Activated naive CD4-positive, alpha-beta T cell treated with anti-CD3 and anti-CD28 coated beads for 36 hours (primary cell): ENCODE measurements at regions not wholly inside any gene's neighbourhood (a gene's known extent, or its start where the extent isn't known, plus 50 kb on each side); places are given as distances from the start of the nearest gene placed in this dataset.

Experiments used
- CTCF ChIA-PET: fragments of 350-600 bp; sonication (Branson Sonifier 250); formaldehyde crosslinking; loops from one replicate; lab custom pipeline; 2021; ENCODE audit warnings: antibody characterized with exemption; lab: Charles Lee
- DNase-seq: peaks from one replicate; pipeline ENCODE4 v3.0.0-alpha.2; 2020
- H3K27ac Mint-ChIP-seq: one replicate; pipeline ENCODE4 v1.8.0; 2021; ENCODE audit warnings: mild to moderate bottlenecking, mixed read lengths
- H3K27me3 Mint-ChIP-seq: one replicate; pipeline ENCODE4 v1.8.0; 2021; ENCODE audit warnings: low read depth, mixed read lengths
- H3K36me3 Mint-ChIP-seq: one replicate; pipeline ENCODE4 v1.8.0; 2021; ENCODE audit warnings: low read depth, mixed read lengths
- H3K4me1 Mint-ChIP-seq: one replicate; pipeline ENCODE4 v1.8.0; 2021; ENCODE audit warnings: low read depth, mixed read lengths
- H3K4me3 Mint-ChIP-seq: one replicate; pipeline ENCODE4 v1.8.0; 2021; ENCODE audit warnings: mild to moderate bottlenecking, moderate library complexity, mixed read lengths
- H3K9me3 Mint-ChIP-seq: one replicate; pipeline ENCODE4 v1.8.0; 2021; ENCODE audit warnings: mixed read lengths
- intact Hi-C: fragments of 100-400 bp; cut with micrococcal nuclease; formaldehyde crosslinking; loops from one replicate; pipeline ENCODE4 v1.15.1; 2023

GRCh38 chr2:236904389-236905263, 181.1 kb upstream of the COPS8 start:
- Mint-ChIP-seq H3K4me1 (no peaks in the 10 kb centered on the region), H3K27me3 (peaks cover 11% of the 10 kb centered on the region), H3K27ac (no peak overlapping the region), H3K36me3 (no peaks in the 10 kb centered on the region), H3K9me3 (no peaks in the 10 kb centered on the region), H3K4me3 (no peak overlapping the region)
- no peak for DNase-seq
- intact Hi-C loops = no loop called here
- CTCF ChIA-PET = no interaction called here

GRCh38 chr2:236905976-236906375, 179.7 kb upstream of the COPS8 start:
- H3K27me3 Mint-ChIP-seq = peaks cover 11% of the 10 kb centered on the region
- no peaks in the 10 kb centered on the region for H3K9me3 Mint-ChIP-seq
- H3K36me3 Mint-ChIP-seq = no peaks in the 10 kb centered on the region
- H3K4me3 Mint-ChIP-seq = no peak overlapping the region
- intact Hi-C loops = no loop called here
- CTCF ChIA-PET = interaction anchor here (0.6 kb wide), 1 partner anchor 76 kb away, joined by 3 read pairs; no protein-coding TSS in a partner anchor
- H3K27ac Mint-ChIP-seq = no peak overlapping the region
- DNase-seq = no peak
- no peaks in the 10 kb centered on the region for H3K4me1 Mint-ChIP-seq

DNA sequence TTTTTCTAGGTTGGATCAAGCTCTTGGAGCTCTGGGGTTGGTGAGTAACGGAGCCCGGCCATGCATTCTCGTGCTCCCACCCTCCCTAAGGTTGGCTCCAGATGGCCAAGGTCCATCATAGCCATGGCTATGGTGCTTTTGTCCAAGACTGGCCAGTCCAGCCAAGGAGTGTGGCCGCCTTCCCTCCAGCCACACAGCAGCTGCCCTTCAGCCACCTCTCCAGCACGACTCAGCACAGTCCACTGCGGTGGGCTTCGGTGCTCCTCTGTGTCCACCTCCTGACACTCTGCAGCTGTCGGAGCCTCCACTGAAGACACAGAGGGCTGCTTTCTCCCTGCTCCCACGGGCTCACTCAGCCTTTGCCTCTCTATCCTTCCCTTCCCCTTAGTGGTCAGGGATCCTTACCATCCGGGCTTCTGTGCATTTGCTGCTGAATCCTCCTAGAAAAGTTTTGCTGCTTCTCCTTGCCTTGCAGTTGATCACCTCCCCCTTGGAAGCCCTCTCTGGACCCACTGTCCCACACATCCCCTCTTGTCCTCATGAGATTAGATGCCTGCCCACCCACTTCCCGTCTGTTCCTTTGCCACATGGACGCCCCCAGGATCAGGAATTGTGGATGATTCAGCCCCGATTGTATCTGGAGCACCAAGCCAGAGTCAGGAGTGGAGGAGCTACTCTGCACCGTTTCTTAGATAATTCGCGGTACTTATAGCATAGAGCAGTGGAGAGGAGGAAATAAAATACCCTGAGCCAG, 177.1 kb upstream of the COPS8 start:
- DNase-seq = no peak
- CTCF ChIA-PET = interaction anchor here (0.8 kb wide), 1 partner anchor 20 kb away, joined by 3 read pairs; no protein-coding TSS in a partner anchor
- H3K36me3 Mint-ChIP-seq = no peaks in the 10 kb centered on the region
- no peak overlapping the region for H3K27ac Mint-ChIP-seq
- H3K4me3 Mint-ChIP-seq = no peak overlapping the region
- peaks cover 5% of the 10 kb centered on the region for H3K27me3 Mint-ChIP-seq
- H3K9me3 Mint-ChIP-seq = no peaks in the 10 kb centered on the region
- intact Hi-C loops = no loop called here
- no peaks in the 10 kb centered on the region for H3K4me1 Mint-ChIP-seq

GRCh38 chr2:236909193-236909504, 176.5 kb upstream of the COPS8 start:
- DNase-seq = no peak
- Mint-ChIP-seq H3K4me1 (no peaks in the 10 kb centered on the region), H3K27me3 (peaks cover 5% of the 10 kb centered on the region), H3K36me3 (no peaks in the 10 kb centered on the region), H3K9me3 (no peaks in the 10 kb centered on the region), H3K27ac (no peak overlapping the region), H3K4me3 (no peak overlapping the region)
- CTCF ChIA-PET = interaction anchor here (0.8 kb wide), 1 partner anchor 19 kb away, joined by 3 read pairs; no protein-coding TSS in a partner anchor
- intact Hi-C loops = no loop called here

DNA sequence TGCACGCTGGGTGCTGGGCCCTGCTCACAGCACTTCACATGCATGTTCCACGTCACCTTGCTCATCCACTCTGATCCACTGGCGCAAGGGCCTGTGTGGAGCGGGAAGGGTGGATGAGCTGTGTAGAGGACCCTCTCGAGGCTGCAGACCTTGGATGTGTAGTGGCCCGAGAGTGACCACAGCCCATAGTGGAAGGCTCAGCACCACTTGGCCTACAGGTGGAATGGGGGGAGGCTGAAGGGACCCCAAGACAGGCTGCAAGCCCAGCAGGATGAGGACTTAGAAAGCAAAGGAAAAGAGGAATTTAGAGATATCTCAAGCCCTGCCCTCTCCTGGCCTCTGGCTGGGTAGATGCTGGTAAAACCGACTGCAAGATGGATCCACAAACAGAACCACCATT, 175.9 kb upstream of the COPS8 start:
- Mint-ChIP-seq H3K9me3 (no peaks in the 10 kb centered on the region), H3K27ac (no peak overlapping the region), H3K4me1 (no peaks in the 10 kb centered on the region), H3K4me3 (no peak overlapping the region), H3K27me3 (peaks cover 2% of the 10 kb centered on the region), H3K36me3 (no peaks in the 10 kb centered on the region)
- no peak for DNase-seq
- CTCF ChIA-PET = no interaction called here
- intact Hi-C loops = no loop called here

DNA sequence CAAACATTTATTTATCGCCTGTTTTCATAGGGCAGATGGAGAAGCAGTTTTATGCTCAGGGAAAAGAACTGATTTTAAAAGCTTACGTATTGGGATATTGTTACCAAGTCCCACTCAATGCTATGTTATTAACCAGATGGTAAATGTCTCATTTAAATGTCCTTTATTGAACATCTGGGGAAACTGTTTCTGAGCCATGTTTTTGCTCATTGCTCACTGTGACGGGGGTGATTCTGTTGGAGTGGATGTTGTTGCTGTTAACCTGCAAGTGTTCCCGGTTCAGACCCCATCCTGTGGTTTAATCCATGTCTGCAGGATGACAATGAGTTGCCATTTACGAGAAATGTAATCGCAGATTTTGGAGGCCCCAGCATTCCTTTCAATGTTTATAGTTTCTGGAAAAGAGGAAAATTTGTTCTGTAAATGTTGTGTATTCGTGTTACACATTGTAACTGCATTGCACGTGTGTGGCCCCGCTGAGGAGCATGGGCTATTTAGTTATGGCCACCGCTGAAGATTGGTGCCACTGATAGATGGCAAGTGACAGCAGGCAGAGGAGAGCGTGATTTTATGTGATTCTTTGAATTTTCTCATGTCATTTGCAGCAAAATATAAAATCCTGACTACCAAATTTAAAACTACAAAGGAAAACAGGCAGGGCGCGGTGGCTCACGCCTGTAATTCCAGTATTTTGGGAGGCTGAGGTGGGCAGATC, 174.8 kb upstream of the COPS8 start:
- H3K27me3 Mint-ChIP-seq = peaks cover 2% of the 10 kb centered on the region
- H3K4me1 Mint-ChIP-seq = no peaks in the 10 kb centered on the region
- H3K27ac Mint-ChIP-seq = no peak overlapping the region
- H3K4me3 Mint-ChIP-seq = no peak overlapping the region
- CTCF ChIA-PET = interaction anchor here (0.7 kb wide), 1 partner anchor 328 kb away, joined by 3 read pairs; no protein-coding TSS in a partner anchor
- no peak for DNase-seq
- H3K9me3 Mint-ChIP-seq = no peaks in the 10 kb centered on the region
- intact Hi-C loops = no loop called here
- H3K36me3 Mint-ChIP-seq = no peaks in the 10 kb centered on the region

DNA sequence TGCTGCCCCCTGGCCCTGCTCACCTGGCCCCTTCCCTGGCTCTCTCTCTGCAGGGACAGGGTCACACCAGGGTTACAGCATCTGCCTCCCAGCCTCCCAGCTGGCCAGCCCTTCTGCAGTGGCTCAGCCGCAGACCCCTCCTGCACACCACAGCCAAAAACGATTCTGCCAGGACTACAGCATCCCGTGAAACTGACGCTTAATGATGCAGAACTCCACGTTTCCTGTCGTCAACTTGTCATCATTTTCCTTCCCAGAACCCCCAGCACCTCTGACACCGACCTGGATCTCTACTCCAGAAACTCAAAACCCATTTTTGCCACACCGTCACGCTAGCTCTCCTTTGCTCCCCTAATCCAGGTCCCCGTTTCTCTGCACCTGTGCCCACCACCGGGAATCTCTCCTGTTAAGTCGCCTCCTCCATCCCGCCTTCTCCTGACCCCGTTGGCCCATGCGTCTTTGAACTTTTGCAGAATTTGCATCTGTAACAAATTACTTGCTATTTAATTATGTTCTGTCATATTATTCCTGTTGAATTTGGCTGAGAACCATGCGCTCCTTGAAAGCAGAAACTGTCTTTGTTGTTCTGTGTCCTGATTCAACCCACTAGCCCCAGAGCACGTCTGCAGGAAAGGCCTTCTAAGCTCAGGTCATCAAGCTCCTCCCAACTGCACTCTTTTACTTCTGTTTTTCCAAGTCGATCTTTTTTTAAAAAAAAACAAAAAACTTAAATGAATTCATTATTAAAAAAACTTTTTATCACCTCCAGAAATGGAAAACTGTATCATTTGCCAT, 173.2 kb upstream of the COPS8 start:
- Mint-ChIP-seq H3K27ac (no peak overlapping the region), H3K4me3 (no peak overlapping the region), H3K27me3 (peaks cover 2% of the 10 kb centered on the region), H3K4me1 (no peaks in the 10 kb centered on the region), H3K9me3 (no peaks in the 10 kb centered on the region), H3K36me3 (no peaks in the 10 kb centered on the region)
- intact Hi-C loops = no loop called here
- no peak for DNase-seq
- CTCF ChIA-PET = no interaction called here

- intact Hi-C loops = no loop called here
- Mint-ChIP-seq H3K27me3 (peaks cover 2% of the 10 kb centered on the region), H3K9me3 (no peaks in the 10 kb centered on the region), H3K36me3 (no peaks in the 10 kb centered on the region), H3K4me3 (no peak overlapping the region), H3K27ac (no peak overlapping the region), H3K4me1 (no peaks in the 10 kb centered on the region)
- DNase-seq = no peak
- CTCF ChIA-PET = no interaction called here
Measured at GRCh38 chr2:236915186-236915585, 170.5 kb upstream of the COPS8 start.

DNA sequence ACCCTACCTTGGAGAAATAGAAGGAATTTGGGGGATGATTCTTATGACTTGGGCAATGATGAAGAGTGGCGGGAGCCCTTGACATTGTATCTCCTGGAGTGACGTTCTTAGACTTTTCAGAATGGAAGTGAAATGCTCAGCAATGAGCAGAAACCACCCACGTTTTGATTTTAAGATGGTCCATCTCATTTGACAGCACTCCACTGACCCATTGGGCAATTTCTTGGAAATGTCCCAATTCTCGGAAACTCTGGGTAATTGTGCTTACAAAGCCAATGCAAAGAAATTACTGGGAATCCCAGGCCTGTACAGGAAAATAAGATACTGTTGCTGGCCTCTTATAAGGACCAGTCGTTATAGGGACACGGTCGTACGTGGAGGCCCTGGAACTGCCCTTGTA, 170.0 kb upstream of the COPS8 start:
- H3K36me3 Mint-ChIP-seq = no peaks in the 10 kb centered on the region
- no peaks in the 10 kb centered on the region for H3K9me3 Mint-ChIP-seq
- H3K4me1 Mint-ChIP-seq = no peaks in the 10 kb centered on the region
- no peak for DNase-seq
- CTCF ChIA-PET = no interaction called here
- intact Hi-C loops = no loop called here
- peaks cover 2% of the 10 kb centered on the region for H3K27me3 Mint-ChIP-seq
- no peak overlapping the region for H3K27ac Mint-ChIP-seq
- no peak overlapping the region for H3K4me3 Mint-ChIP-seq

DNA sequence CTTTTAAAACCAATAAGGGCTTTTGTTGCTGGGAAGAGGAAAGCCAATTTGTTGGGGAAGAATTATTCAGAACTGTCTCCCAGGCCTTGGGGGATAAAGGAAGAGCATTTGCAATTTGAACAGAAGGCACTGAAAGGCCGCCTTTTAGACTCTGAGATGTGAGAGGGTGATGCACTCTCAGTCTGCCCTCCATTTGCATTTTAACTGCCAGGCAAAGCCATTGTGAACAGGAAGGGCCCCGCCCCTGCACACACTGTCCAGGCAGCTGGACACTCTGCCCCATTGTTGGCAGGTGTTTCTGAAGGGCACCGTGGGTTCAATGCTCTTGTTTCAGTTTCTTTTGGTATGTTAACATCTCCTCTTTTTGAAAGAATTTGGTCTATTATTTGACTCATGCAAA, 169.5 kb upstream of the COPS8 start:
- no peak overlapping the region for H3K27ac Mint-ChIP-seq
- H3K9me3 Mint-ChIP-seq = no peaks in the 10 kb centered on the region
- H3K36me3 Mint-ChIP-seq = no peaks in the 10 kb centered on the region
- intact Hi-C loops = no loop called here
- DNase-seq = no peak
- no peak overlapping the region for H3K4me3 Mint-ChIP-seq
- H3K27me3 Mint-ChIP-seq = peaks cover 2% of the 10 kb centered on the region
- no peaks in the 10 kb centered on the region for H3K4me1 Mint-ChIP-seq
- CTCF ChIA-PET = no interaction called here

- H3K27ac Mint-ChIP-seq = no peak overlapping the region
- H3K9me3 Mint-ChIP-seq = no peaks in the 10 kb centered on the region
- intact Hi-C loops = no loop called here
- CTCF ChIA-PET = no interaction called here
- no peak overlapping the region for H3K4me3 Mint-ChIP-seq
- H3K27me3 Mint-ChIP-seq = peaks cover 2% of the 10 kb centered on the region
- DNase-seq = no peak
- no peaks in the 10 kb centered on the region for H3K4me1 Mint-ChIP-seq
- no peaks in the 10 kb centered on the region for H3K36me3 Mint-ChIP-seq
Measured at GRCh38 chr2:236916651-236917050, 169.0 kb upstream of the COPS8 start.

GRCh38 chr2:236917164-236917563, 168.5 kb upstream of the COPS8 start:
- Mint-ChIP-seq H3K9me3 (no peaks in the 10 kb centered on the region), H3K36me3 (no peaks in the 10 kb centered on the region), H3K4me3 (no peak overlapping the region), H3K27ac (no peak overlapping the region), H3K4me1 (no peaks in the 10 kb centered on the region), H3K27me3 (peaks cover 2% of the 10 kb centered on the region)
- CTCF ChIA-PET = no interaction called here
- intact Hi-C loops = no loop called here
- no peak for DNase-seq
